C4-2B (cell line): ENCODE measurements at regions not wholly inside any gene's neighbourhood (a gene's known extent, or its start where the extent isn't known, plus 50 kb on each side); places are given as distances from the start of the nearest gene placed in this dataset.

Experiments
- H3K27ac ChIP-seq: fragments of 450-650 bp; 2 replicates; pipeline ENCODE4 v1.5.1; 2017
- ZFX ChIP-seq: fragments of 450-650 bp; IDR thresholded peaks from 2 replicates; pipeline ENCODE4 v1.6.1; 2017
- TF ChIP-seq, protein P1 (sequence below): fragments of 450-650 bp; conservative IDR thresholded peaks from 2 replicates; pipeline ENCODE4 v1.5.1; 2017; ENCODE audit warnings: mild to moderate bottlenecking

DNA sequence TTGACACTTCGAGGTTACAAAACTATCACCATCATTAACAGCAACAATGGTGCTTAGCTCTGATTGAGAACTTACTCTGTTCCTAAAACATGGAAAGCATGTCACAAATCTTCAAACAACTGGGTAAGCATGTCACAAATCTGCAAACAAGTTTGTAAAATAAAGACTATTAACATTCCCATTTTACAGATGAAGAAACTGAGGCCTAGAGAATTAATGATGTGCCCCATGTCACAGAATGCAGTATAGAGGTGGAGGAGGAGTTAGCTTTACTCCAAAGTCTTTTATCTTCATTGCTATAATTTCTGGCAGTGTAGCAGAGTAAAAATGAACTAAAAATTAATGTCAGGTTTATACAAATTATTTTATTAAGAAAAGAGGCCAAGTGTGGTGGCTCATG is 73.4 kb downstream of the NR2F2 start:
- H3K27ac ChIP-seq = no peak overlapping the region
- TF ChIP-seq, protein P1, sequence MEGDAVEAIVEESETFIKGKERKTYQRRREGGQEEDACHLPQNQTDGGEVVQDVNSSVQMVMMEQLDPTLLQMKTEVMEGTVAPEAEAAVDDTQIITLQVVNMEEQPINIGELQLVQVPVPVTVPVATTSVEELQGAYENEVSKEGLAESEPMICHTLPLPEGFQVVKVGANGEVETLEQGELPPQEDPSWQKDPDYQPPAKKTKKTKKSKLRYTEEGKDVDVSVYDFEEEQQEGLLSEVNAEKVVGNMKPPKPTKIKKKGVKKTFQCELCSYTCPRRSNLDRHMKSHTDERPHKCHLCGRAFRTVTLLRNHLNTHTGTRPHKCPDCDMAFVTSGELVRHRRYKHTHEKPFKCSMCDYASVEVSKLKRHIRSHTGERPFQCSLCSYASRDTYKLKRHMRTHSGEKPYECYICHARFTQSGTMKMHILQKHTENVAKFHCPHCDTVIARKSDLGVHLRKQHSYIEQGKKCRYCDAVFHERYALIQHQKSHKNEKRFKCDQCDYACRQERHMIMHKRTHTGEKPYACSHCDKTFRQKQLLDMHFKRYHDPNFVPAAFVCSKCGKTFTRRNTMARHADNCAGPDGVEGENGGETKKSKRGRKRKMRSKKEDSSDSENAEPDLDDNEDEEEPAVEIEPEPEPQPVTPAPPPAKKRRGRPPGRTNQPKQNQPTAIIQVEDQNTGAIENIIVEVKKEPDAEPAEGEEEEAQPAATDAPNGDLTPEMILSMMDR = no peak
- TF ChIP-seq ZFX = no peak

DNA sequence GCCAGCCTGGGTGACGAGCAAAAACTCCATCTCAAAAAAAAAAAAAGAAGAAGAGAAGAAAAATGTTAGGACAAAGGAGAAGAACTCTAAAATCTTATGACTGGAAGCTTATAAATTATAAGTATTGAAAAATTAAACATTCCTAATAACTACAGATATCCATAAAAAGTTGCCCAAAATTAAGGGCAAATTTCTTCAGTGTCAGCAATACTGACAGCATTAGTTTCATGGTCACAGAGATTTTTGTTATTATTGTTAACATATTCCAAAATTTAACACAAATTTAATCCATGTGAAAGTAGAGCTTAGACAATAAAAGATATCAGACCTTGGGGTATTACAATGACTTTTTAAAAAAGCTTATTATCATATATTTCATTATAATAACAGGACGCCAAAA is 74.1 kb downstream of the NR2F2 start:
- no peak overlapping the region for H3K27ac ChIP-seq
- no peak for TF ChIP-seq ZFX
- TF ChIP-seq, protein P1 = no peak

DNA sequence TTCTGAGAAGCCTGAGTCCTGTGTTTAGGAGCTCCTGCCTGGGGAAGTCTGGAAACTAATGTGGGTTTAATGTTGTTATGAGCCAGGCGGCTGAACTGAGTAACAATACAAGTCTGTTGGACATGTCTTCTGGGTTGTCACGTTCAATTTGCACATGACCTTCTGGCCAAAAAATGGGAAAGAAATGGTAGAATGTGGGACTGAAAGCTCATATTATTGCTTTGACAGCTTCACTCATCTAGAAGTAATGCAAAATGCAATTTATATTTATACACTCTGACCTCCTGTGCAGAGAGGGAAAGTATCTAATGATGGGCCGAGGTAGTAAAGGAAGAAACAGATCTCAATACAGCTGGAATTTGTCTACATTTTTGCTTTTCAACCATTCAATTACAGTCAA is 75.8 kb downstream of the NR2F2 start:
- no peak for TF ChIP-seq ZFX
- TF ChIP-seq, protein P1 = no peak
- H3K27ac ChIP-seq = no peak overlapping the region

DNA sequence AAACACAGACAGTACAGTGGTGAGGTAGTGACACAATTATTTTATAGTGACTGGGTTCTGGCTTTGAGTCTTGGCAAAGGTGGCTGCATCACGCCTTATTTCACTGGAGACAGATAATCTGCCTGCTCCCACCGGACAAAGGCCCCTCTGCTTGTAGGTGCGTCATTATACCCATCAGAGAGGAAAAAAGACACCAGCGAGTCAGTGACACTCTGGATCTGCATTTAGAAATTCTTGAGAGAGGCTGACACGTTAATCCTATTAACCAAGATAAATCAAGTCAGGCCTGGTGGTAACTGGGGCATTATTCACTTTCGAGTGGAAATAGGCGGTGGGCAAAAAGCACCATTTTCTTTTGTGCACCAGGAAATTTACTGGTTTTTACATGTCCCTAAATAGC is 76.2 kb downstream of the NR2F2 start:
- TF ChIP-seq, protein P1 = no peak
- no peak for TF ChIP-seq ZFX
- H3K27ac ChIP-seq = no peak overlapping the region

DNA sequence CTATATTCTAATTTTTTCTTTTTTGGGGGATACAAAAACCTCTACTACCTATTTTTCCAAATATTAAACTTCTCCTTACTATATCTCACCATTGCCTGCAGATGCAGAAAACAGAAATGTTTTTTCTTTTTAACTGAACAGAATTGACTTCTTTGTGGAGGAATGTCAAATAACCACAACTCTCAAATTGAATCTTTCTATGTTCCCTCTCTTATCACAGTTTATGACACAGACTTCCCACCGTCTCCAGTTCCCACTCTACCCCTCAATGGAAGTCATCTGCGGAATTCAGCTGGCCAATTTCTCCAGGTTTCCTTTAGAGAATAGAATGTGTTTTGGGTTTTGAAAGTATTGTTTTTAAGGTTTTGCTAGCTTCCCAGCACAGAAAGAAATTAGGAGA is 77.0 kb downstream of the NR2F2 start:
- TF ChIP-seq, protein P1 = no peak
- no peak for TF ChIP-seq ZFX
- H3K27ac ChIP-seq = no peak overlapping the region

DNA sequence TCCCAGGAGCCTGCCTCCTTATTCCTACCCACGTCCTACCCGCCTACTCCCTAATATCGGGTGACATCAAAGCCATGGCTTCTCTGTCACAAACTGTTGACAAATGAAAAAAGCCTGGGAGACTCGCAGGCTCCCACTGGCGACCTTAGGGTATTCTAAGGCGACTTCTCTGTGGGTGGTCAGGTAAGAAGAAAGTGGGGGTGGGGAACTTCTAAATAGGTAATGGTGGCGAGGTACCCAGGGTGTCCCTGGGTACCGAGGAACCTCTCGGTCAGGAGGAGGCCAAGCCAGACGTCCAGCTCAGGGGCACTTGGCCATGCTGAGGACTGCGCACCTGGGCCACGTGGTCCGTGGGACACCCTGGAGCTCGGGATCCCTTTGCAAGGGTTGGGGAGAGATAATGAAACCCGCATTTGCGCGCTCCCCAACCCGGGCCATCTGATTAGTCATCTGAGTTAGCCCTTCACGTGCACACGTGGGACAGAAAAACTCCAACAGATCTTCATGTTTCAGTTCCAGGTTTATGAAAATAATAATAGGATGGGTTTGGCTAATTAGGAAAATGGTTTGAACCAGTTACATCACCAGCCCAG is 78.2 kb downstream of the NR2F2 start:
- no peak overlapping the region for H3K27ac ChIP-seq
- no peak for TF ChIP-seq ZFX
- TF ChIP-seq, protein P1 = no peak

DNA sequence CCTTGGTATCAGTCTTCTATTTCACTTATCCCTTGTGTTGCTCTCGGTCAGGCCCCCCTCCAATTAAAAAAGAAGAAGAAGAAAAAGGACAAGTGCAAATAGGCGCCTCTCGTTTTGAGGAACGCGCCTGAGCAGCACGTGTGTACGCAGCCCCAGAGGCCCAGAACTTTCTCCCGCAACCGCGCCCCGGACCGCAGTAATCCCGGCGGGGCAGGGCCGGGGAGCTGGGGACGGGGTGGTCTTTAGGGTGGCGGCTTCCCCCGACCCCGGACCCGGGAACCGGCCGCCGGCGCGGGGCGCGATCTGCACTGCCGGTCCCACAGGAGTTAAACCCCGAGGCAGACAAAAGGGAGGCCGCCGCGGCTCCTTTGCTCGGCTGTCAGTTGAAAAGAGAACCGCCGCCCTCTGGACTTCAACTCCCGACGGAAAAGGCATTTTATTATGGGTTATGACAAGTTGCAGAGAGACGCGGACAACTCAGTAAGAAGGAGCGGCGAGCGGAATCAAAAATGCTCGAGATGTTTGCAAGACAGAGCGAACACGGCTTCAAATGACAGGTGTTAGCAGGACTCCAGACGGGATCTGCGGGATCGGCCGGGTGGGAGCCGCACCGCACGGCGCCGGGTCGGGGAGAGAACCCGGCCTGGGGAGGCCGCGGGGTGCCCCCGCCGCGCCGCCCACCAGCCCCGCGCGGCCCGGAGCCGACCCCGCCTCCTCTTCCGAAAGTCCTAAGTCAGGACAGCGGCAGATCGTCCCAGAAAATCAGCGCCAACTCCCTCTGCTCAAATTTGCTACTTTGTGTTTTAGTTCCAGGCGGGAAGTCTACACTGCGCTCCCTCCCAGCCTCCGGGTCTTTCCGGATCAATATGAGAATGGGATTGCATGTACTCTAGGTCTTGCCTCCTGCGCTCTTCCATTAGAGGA is 79.0 kb downstream of the NR2F2 start:
- TF ChIP-seq ZFX = no peak
- TF ChIP-seq, protein P1 = no peak
- no peak overlapping the region for H3K27ac ChIP-seq
